Neural crest cell (in vitro differentiated cells): ENCODE measurements at regions not wholly inside any gene's neighbourhood (a gene's known extent, or its start where the extent isn't known, plus 50 kb on each side); places are given as distances from the start of the nearest gene placed in this dataset.

Source experiments
- DNase-seq: peaks from one replicate; pipeline ENCODE4 v3.0.0; 2021; ENCODE audit warnings: low read depth, mixed read lengths, low spot score
- H3K27ac Mint-ChIP-seq: one replicate; pipeline ENCODE4 v1.8.0; 2021; ENCODE audit warnings: mild to moderate bottlenecking, mixed read lengths; ENCODE audit not compliant: unreplicated experiment
- H3K27me3 Mint-ChIP-seq: 2 replicates; pipeline ENCODE4 v1.8.0; 2021; ENCODE audit warnings: low read depth, mild to moderate bottlenecking, mixed read lengths
- H3K36me3 Mint-ChIP-seq: 2 replicates; pipeline ENCODE4 v1.8.0; 2021; ENCODE audit warnings: low read depth, mild to moderate bottlenecking, mixed read lengths
- H3K4me1 Mint-ChIP-seq: 2 replicates; pipeline ENCODE4 v1.8.0; 2021; ENCODE audit warnings: mixed read lengths
- H3K4me3 Mint-ChIP-seq: one replicate; pipeline ENCODE4 v1.8.0; 2021; ENCODE audit warnings: mild to moderate bottlenecking, mixed read lengths
- H3K9me3 Mint-ChIP-seq: 2 replicates; pipeline ENCODE4 v1.8.0; 2021; ENCODE audit warnings: mixed read lengths
- CTCF ChIP-seq: fragments of 200-600 bp; sonication (generic); conservative IDR thresholded peaks from 2 replicates; pipeline ENCODE4 v1.5.0; 2021; ENCODE audit warnings: antibody characterized with exemption, mild to moderate bottlenecking

- no peak for DNase-seq
Observed at GRCh38 chr20:63089051-63089907, 82.5 kb upstream of the BHLHE23 start.

GRCh38 chr20:63087872-63088680, 81.3 kb upstream of the BHLHE23 start:
- Mint-ChIP-seq H3K4me1 (no peaks in the 10 kb centered on the region), H3K9me3 (no peaks in the 10 kb centered on the region), H3K36me3 (no peaks in the 10 kb centered on the region), H3K4me3 (no peak overlapping the region), H3K27me3 (peaks cover 24% of the 10 kb centered on the region), H3K27ac (no peak overlapping the region)
- TF ChIP-seq CTCF: no peak
- no peak for DNase-seq

More at GRCh38 chr20:63089051-63089907, 82.5 kb upstream of the BHLHE23 start:
- Mint-ChIP-seq H3K27ac (no peak overlapping the region), H3K36me3 (no peaks in the 10 kb centered on the region), H3K9me3 (no peaks in the 10 kb centered on the region), H3K4me1 (no peaks in the 10 kb centered on the region), H3K27me3 (peaks cover 23% of the 10 kb centered on the region), H3K4me3 (no peak overlapping the region)
- no peak for TF ChIP-seq CTCF

- no peaks in the 10 kb centered on the region for H3K36me3 Mint-ChIP-seq
- no peaks in the 10 kb centered on the region for H3K4me1 Mint-ChIP-seq
- no peak for DNase-seq
- TF ChIP-seq CTCF: no peak
- H3K27me3 Mint-ChIP-seq: peaks cover 29% of the 10 kb centered on the region
- no peaks in the 10 kb centered on the region for H3K9me3 Mint-ChIP-seq
- H3K4me3 Mint-ChIP-seq: no peak overlapping the region
- H3K27ac Mint-ChIP-seq: no peak overlapping the region
Observed at GRCh38 chr20:63087236-63087871, 80.6 kb upstream of the BHLHE23 start.

- Mint-ChIP-seq H3K4me3 (no peak overlapping the region), H3K4me1 (no peaks in the 10 kb centered on the region), H3K9me3 (no peaks in the 10 kb centered on the region), H3K27me3 (peaks cover 36% of the 10 kb centered on the region), H3K27ac (no peak overlapping the region), H3K36me3 (no peaks in the 10 kb centered on the region)
- no peak for TF ChIP-seq CTCF
- DNase-seq: no peak
Observed at GRCh38 chr20:63086421-63087235, 79.9 kb upstream of the BHLHE23 start.
